Right renal pelvis (tissue), 4 donors: ENCODE measurements at regions not wholly inside any gene's neighbourhood (a gene's known extent, or its start where the extent isn't known, plus 50 kb on each side); places are given as distances from the start of the nearest gene placed in this dataset.
"Not testable (repeated sequence)": the region's sequence is repeated elsewhere in the genome, so short reads cannot be mapped to it uniquely, and the experiment has no call there.

ENCODE experiments used
- DNase-seq, 4 donors: peaks; one replicate each; pipeline ENCODE4 v3.0.0-alpha.2; 2013; ENCODE audit warnings: low read depth in 4 of 4, low spot score in 3 of 4, missing footprints in 1 of 4

GRCh38 chr5:87182649-87183048 lies 85.0 kb upstream of the RASA1 start:
- no peak for DNase-seq

- DNase-seq: no peak
Measured at GRCh38 chr5:87183896-87184295, 83.8 kb upstream of the RASA1 start.

- DNase-seq: no peak
Measured at GRCh38 chr5:87184605-87185004, 83.1 kb upstream of the RASA1 start.

GRCh38 chr5:87185838-87186237 lies 81.8 kb upstream of the RASA1 start:
- no peak for DNase-seq

GRCh38 chr5:87188391-87188790 lies 79.3 kb upstream of the RASA1 start:
- no peak for DNase-seq

GRCh38 chr5:87190041-87190440 lies 77.6 kb upstream of the RASA1 start:
- no peak for DNase-seq

GRCh38 chr5:87190687-87191086 lies 77.0 kb upstream of the RASA1 start:
- DNase-seq: no peak

- DNase-seq: no peak
Measured at GRCh38 chr5:87191645-87192044, 76.0 kb upstream of the RASA1 start.

- no peak for DNase-seq
Measured at GRCh38 chr5:87195104-87195591, 72.5 kb upstream of the RASA1 start.

- no peak for DNase-seq
Measured at GRCh38 chr5:87195616-87196015, 72.1 kb upstream of the RASA1 start.

- DNase-seq: no peak
Measured at GRCh38 chr5:87198010-87198409, 69.7 kb upstream of the RASA1 start.

GRCh38 chr5:87199246-87199645 lies 68.4 kb upstream of the RASA1 start:
- DNase-seq: not testable (repeated sequence)

- DNase-seq: not testable (repeated sequence)
Measured at GRCh38 chr5:87199704-87200103, 68.0 kb upstream of the RASA1 start.

- no peak for DNase-seq
Measured at GRCh38 chr5:87210076-87210475, 57.6 kb upstream of the RASA1 start.

GRCh38 chr5:87210743-87211142 lies 56.9 kb upstream of the RASA1 start:
- DNase-seq: peak in 3 of 4 donors; percentile 13 to 24 (median 22)

GRCh38 chr5:87211676-87212075 lies 56.0 kb upstream of the RASA1 start:
- DNase-seq: no peak

GRCh38 chr5:87212183-87212582 lies 55.5 kb upstream of the RASA1 start:
- not testable (repeated sequence) for DNase-seq

GRCh38 chr5:87217480-87217879 lies 50.2 kb upstream of the RASA1 start:
- not testable (repeated sequence) for DNase-seq
